ENCODE measurements at regions not wholly inside any gene's neighbourhood (a gene's known extent, or its start where the extent isn't known, plus 50 kb on each side); places are given as distances from the start of the nearest gene placed in this dataset.

- H3K9me3 ChIP-seq (ENCODE audit: control insufficient read depth in 5 of 5, low read length in 5 of 5), result no peaks in the 10 kb centered on the region
- peak overlapping the region in 2 of 5 donors; percentile 17 to 53 for H3K9ac ChIP-seq (ENCODE audit: low read length in 5 of 5)
- peaks cover 2 to 8% (median 7%) of the 10 kb centered on the region in 5 donors for H3K4me1 ChIP-seq (ENCODE audit: control insufficient read depth in 5 of 5, insufficient read depth in 5 of 5, low read length in 5 of 5)
- H3K27me3 ChIP-seq (ENCODE audit: control insufficient read depth in 5 of 5, insufficient read depth in 4 of 5, low read length in 5 of 5), result peaks cover 0 to 2% (median 0%) of the 10 kb centered on the region in 5 donors
- no peaks in the 10 kb centered on the region for H3K36me3 ChIP-seq (ENCODE audit: control insufficient read depth in 5 of 5, insufficient read depth in 5 of 5, low read length in 5 of 5)
- H3K27ac ChIP-seq (ENCODE audit: low read depth, low read length), result no peak overlapping the region
- H3K4me3 ChIP-seq (ENCODE audit: low read depth in 1 of 5, low read length in 5 of 5), result peak overlapping the region; percentile 32 to 71 (median 44)
Observed at GRCh38 chr6:133837801-133838349, 51.0 kb upstream of the TCF21 start.
